GM12873 (cell line): ENCODE measurements at regions not wholly inside any gene's neighbourhood (a gene's known extent, or its start where the extent isn't known, plus 50 kb on each side); places are given as distances from the start of the nearest gene placed in this dataset.

Source experiments
- TF ChIP-seq, protein P1 (sequence below): IDR thresholded peaks from 2 replicates; pipeline ENCODE4 v1.5.1; 2012; ENCODE audit warnings: low read depth, mild to moderate bottlenecking, moderate library complexity, low read length, control low read depth; ENCODE audit not compliant: insufficient read depth; ENCODE audit errors: missing control alignments

DNA sequence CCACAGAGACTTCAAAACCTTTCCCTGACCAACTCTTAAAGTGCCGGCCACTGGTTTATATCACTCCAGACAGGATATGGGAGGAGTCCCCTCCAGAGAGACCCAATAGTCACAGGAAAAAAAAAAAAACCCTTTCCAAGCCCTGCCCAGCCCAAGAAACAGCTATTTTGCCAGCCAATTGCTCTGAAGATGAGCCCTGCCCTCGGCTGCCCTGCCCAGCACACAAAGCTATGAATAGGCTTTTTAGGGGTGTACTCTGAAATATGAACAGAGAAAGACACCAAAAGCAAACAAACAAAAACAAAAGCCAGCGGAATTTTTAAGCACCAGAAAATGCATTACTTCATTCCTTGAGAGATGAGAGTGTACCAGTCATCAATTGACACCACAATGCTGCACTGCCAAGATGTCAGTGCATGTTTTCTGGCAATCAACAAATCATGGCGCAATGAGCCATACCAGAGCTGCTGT lies 275.1 kb downstream of the C6orf118 start:
- TF ChIP-seq, protein P1, sequence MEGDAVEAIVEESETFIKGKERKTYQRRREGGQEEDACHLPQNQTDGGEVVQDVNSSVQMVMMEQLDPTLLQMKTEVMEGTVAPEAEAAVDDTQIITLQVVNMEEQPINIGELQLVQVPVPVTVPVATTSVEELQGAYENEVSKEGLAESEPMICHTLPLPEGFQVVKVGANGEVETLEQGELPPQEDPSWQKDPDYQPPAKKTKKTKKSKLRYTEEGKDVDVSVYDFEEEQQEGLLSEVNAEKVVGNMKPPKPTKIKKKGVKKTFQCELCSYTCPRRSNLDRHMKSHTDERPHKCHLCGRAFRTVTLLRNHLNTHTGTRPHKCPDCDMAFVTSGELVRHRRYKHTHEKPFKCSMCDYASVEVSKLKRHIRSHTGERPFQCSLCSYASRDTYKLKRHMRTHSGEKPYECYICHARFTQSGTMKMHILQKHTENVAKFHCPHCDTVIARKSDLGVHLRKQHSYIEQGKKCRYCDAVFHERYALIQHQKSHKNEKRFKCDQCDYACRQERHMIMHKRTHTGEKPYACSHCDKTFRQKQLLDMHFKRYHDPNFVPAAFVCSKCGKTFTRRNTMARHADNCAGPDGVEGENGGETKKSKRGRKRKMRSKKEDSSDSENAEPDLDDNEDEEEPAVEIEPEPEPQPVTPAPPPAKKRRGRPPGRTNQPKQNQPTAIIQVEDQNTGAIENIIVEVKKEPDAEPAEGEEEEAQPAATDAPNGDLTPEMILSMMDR, result no peak

DNA sequence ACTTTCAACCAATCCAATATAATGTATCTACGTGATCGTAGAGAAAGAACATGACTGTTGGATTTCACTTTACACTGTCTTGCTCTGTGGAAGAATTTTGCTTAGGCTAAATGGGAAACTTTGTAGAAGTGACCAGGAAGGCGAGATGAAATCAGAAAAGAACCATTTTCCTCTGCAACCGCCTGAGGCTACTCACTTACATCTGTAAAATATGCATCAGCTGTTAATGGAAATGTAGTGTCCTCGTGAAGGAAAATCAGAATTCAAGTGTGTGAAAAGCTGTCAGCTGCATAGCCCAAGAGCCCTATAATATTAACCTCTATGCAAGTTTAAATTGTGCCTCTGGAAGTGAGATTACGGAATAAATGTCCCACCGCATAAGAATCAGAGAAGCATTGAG lies 277.9 kb downstream of the C6orf118 start:
- TF ChIP-seq, protein P1, result no peak

DNA sequence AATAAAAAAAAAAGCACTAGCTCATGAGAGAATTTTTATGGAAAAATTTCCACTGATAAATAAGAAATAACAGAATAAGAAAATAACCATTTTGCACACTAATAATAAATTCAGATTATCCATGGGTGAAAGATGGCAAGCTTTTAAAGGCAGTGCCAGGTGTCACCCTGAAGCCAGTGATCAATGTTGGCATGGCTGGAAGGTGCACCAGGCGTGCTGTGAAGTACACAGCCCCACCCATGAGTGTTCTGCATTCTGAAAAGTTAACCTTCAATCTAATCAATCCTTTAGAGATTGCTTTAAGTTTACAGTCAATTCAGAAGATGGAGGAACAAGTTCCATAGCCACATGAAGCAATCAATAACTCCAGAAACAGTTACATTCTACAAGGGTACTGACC lies 284.4 kb downstream of the C6orf118 start:
- TF ChIP-seq, protein P1, result no peak

DNA sequence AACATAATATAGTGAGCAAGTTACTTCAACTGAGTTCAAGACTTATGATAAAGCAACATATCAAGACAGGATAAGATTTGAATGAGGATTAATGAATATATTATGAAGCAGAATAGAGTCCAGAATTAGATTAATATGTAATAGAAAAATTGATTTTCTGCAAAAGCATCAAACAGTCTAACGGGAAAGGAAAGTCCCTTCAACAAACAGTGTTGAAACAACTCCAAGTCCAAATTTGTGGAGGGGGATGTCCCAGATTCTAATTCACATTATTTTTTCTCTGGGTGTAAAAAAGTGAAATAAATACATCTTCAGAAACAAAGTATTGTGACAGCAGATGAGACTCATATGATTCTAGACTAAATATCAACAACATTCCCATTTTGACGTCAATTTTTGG lies 289.7 kb downstream of the C6orf118 start:
- TF ChIP-seq, protein P1, result no peak

DNA sequence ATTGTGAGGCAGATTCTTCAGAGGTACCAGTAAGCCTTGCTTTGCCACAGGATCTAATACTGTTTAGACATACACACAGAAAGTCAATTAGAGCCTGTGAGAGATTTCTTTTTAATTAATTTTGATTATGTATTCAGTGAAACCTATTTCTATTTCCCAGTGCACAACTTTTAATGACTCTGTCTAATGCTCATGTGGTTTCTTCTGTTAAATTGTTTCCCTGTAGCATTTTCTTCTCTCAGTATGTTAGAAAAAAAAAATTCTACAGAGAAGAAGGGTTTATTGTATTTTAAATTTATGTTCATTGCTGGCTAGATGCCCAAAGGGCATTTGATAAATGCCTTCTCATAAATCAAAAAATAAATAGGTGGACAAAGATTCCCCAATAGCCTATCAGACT lies 293.7 kb downstream of the C6orf118 start:
- TF ChIP-seq, protein P1, result no peak

DNA sequence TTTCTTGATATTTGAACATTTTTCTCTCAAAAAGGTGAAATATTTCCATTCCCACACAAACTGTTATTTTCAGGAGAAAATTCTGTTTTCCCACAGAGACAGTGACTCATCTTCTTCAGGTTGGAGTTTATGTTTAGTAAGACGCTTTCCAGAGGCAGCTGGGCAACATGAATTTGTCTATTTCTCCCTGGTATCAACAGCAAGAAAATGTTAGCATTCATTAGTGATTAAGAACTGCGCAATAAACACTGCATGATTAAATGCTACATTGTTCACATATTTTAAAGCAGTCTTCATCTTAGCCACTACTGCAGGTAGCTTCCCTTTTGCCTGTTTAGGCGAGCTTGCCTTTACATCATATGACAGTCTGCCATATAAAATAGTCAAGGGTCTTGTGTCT lies 295.7 kb downstream of the C6orf118 start:
- TF ChIP-seq, protein P1, result no peak

DNA sequence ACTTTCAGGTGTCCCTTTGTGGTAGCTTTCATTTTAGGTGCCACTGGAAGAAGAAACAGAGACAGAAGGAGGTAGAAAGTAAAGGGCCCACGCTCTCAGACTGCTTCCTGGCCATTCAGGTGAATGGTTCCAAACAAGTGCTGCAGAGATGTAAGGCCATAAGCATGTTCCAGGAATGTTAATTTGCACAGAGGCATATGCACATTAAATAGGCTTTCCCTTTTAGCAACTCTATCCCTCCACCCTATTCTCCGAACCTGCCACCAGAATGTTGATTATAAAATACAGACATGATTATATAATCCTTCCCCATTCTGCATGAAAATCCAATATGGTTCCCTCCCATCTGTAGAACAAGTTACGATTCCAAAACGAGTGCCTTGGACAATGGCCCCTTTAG lies 297.2 kb downstream of the C6orf118 start:
- TF ChIP-seq, protein P1, result no peak
